CD4-positive, alpha-beta T cell treated with Interleukin-15 for 1 hour (primary cell): ENCODE measurements at regions not wholly inside any gene's neighbourhood (a gene's known extent, or its start where the extent isn't known, plus 50 kb on each side); places are given as distances from the start of the nearest gene placed in this dataset.
"Not testable (repeated sequence)": the region's sequence is repeated elsewhere in the genome, so short reads cannot be mapped to it uniquely, and the experiment has no call there.

Experiments used
- DNase-seq: peaks from one replicate; pipeline ENCODE4 v3.0.0-alpha.2; 2020

- peak; percentile 38 for DNase-seq
These were observed 102.8 kb upstream of the SGK1 start for GRCh38 chr6:134420614-134421181.

DNA sequence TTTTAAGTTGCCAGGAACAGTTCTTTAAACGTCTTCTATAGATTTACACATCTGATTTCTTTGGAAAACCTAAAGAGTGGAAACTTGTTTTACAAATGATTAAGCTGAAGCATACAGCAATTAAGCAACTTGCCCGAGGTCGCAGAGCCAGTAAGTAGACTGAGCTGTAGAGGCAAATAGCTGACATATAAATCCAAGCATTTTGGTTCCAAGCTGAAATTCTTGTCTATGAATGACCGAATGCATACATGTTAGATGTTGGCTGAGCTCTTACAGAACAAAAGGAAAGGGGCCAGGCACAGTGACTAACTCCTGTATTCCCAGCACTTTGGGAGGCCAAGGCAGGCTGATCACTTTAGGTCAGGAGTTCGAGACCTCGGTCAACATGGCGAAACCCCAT is 101.8 kb upstream of the SGK1 start:
- no peak for DNase-seq

DNA sequence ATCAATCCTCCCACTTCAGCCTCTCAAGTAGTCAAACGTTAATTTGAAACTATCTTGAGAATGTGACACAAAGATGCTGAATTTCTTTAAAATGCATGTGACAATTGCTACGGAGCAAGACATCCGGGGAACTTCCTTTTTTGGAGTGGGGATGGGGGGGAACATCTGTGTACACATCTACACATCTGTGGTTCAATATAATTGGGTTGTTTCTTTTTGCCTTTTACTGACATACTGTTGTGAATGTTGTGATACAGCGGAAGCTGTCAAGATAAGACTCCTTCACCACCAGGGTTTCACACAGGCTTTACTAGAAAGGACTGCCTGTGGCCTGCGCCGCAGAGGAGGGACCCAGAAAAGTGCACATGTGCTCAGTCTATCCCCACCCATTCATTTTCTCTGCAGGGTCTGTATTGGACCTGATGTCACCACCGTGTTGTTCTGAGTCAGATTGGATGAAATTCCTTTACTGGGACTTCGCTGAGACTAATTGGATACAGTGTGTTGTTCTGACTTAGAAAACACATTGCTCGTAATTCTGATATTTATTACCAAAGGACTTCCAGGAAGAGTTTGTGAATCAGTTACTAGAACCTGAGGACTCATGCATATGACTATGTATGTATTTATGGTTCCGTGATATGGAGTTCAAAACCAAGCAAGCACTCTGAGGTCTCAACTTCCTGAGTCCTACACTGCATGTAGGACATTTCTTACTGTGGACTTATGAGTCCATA is 98.7 kb upstream of the SGK1 start:
- DNase-seq: no peak

GRCh38 chr6:134415656-134416055 is 97.7 kb upstream of the SGK1 start:
- no peak for DNase-seq

DNA sequence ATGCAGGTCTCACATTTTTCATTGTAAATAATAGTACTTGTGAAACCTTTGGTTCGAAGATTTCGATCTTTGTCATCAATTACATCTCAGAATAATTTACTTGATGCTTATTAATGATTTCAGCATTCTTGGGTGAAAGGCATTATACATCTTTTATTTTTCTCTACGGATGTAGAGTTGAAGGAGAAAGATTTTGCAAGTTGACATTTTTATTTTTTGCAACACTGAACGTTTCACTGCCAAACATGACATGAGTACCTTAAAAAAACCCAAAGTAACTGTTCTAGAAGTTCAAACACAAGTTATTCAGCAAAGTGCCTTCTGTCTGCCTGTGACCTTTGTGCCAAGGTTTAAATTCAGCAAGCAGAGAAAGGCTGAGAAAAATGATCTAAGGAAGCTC is 97.3 kb upstream of the SGK1 start:
- DNase-seq: no peak

- DNase-seq: no peak
These were observed 96.9 kb upstream of the SGK1 start for GRCh38 chr6:134414793-134415192.

- DNase-seq: peak; percentile 38
These were observed 95.3 kb upstream of the SGK1 start for GRCh38 chr6:134413241-134413643.

DNA sequence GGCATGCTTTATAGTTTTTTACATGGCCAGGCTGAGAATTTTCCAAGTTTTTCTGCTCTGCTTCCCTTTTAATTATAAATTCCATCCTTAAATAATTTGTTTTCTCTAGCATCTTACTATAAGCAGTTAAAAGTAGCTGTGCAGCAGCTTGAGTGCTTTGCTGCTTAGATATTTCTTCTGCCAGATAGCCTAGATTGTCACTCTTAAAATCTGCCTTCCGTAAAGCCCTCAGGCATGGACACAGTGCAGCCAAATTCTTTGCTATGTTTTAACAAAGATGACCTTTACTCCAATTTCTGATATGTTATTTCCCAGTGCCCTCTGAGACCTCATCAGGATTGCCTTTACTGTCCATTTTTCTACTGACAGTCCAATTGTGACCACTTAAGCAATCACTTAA is 92.6 kb upstream of the SGK1 start:
- DNase-seq: no peak

DNA sequence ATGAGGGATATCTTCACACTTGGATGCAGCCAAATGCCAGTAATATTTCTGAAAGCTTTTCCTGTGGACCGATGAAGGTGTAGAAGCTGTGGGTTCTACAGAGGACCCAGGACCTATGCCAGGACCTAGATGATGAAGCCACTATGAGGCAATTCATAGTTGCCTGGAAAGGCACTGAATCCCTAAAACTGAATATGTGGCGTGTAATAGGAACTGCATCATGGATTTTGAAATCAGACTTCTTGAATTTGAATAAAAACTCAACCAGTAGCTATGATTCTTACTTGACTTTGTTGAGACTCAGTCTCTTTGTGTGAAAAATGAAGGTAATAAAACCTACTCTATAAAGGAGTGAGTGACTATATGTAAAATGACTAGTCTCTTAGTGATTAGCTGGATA is 89.9 kb upstream of the SGK1 start:
- DNase-seq: no peak

DNA sequence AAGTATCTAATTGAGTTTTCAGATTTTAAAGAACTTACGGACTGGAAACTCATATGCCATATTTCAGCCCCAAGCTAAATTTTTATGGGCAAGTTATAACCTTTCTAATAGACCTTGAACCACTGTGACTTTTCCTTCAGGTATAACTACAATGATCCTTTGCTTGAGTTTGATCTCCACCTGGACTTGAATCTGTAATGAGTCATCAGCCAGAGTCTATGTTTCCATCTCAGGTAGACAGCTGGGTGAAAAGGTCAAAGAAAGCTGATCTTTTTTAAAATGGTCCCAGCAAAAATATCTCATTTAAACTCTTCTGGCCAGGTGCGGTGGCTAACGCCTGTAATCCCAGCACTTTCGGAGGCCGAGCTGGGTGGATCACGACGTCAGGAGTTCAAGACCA is 88.4 kb upstream of the SGK1 start:
- no peak for DNase-seq

DNA sequence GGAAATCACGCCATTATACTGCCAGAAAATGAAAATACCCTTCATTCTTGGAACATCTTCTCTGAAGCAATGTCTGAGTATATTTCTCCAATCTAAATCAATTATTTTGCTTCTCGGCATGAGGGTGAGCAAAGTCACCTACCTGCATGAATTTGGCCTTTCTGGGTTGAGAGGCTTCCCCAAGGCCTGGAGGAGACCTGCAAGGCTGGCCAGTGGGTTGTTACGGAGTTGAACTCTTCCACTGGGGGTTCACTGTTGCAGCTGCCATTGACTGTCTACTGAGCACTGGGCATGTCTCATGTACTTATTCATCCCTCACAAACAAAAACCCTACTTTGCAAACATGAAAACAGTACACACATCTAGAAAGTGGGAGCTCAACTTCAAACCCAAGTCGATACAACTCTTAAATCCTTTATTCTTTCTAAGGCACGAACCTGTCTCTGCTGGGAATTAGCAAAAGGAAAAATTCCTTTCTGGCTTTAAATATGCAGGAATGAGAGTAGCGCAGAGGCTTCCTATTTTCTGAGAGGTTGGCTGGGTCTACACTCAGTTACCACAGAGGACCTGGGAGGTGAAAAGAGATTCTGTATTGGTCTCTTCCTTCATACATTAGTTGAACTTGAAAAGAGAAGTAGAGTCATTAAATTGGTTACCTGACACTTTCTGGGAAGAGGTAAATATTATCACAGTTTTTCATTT is 87.6 kb upstream of the SGK1 start:
- DNase-seq: no peak

DNA sequence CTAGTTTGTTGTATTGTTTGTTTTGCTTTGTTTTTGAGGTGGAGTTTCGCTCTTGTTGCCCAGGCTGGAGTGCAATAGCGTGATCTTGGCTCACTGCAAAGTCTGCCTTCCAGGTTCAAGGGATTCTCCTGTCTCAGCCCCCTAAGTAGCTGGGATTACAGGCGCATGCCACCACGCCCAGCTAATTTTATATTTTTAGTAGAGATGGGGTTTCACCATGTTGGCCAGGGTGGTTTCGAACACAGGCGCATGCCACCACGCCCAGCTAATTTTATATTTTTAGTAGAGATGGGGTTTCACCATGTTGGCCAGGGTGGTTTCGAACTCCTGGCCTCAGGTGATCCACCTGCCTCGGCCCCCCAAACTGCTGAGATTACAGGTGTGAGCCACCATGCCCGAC is 85.4 kb upstream of the SGK1 start:
- not testable (repeated sequence) for DNase-seq

DNA sequence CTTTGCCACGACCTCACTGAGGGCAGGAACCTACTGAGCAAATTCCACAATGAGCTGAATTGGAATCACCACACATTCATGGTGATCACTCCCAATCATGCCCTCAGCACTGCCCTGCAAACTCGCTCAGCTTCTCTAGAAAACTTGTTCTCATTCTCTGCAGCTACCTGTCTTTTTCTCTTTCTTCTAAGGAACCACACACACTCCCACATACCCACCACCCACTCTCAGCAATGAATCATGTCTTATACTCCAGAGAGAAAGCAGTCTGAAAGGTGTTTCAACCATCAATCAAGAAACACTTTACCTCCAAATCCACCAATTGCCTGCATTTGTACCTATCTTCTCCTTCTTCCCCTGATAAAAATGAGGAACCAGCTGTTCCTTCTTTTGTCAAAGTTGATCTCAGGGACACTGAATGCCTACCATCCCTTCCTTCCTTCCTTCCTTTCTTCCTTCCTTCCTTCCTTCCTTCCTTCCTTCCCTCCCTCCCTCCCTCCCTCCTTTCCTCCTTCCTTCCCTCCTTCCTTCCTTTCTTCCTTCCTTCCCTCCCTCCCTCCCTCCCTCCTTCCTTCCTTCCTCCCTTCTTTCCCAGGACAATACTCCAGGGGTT is 84.6 kb upstream of the SGK1 start:
- DNase-seq: no peak

- DNase-seq: no peak
These were observed 83.0 kb upstream of the SGK1 start for GRCh38 chr6:134400941-134401340.

- peak; percentile 62 for DNase-seq
These were observed 80.5 kb upstream of the SGK1 start for GRCh38 chr6:134398453-134398852.

GRCh38 chr6:134397676-134398075 is 79.8 kb upstream of the SGK1 start:
- DNase-seq: no peak

DNA sequence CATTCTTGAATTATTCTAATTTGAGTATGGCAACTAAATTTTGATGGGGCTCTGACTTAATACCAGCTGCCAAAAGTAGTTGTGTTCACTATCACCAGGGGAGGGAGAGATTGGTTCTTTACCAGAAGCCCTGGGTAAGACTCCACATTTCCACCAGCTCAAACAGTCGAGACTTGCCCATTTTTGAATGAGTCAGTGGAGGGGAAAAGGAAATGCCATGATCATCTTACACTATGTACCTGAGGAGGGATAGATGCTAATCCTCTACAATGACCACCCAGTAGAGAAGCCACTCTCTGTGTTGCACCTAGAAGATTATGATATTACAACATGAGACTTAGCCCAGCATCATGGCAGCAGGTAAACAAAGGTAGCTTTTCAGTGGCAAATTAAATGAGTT is 77.0 kb upstream of the SGK1 start:
- no peak for DNase-seq

DNA sequence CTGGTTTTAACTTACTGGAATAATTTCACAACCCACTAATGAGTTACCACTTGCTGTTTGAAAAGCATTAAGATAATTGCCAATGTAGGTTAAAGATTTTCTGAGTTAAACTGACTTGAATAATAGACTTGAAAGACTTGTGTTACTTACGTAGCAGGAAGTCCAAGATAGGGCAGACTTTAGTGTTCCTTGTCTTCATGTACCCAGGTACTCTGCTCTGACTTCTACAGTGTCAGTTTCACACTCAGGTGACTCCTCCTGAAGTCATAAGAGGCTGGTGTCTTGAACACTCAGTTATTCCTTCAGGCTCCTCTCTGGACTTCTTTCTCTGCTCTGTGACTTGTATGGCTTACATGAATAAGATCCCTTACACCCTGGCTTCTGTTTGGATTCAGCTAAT is 76.3 kb upstream of the SGK1 start:
- DNase-seq: no peak

DNA sequence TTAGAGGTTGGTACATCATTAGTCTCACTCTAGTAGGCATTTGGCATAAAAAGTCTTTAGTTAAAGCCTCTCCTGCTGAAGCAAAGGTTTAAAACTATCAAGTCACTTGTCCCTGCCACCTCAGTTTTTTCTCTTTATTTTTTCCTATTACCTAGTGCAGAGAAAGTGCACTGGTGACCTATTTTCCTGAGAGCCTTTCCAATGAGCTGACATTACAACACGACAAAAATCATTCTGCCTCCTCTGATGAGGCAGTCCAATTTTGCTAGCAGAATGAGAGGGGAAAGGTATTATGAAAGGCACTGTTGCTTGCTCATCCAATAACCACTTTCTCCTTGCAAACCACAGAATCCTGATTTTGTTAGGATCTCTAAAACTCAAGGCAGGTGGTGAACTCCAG is 73.3 kb upstream of the SGK1 start:
- no peak for DNase-seq

GRCh38 chr6:134389658-134390057 is 71.7 kb upstream of the SGK1 start:
- DNase-seq: no peak

GRCh38 chr6:134389129-134389528 is 71.2 kb upstream of the SGK1 start:
- DNase-seq: peak; percentile 62

DNA sequence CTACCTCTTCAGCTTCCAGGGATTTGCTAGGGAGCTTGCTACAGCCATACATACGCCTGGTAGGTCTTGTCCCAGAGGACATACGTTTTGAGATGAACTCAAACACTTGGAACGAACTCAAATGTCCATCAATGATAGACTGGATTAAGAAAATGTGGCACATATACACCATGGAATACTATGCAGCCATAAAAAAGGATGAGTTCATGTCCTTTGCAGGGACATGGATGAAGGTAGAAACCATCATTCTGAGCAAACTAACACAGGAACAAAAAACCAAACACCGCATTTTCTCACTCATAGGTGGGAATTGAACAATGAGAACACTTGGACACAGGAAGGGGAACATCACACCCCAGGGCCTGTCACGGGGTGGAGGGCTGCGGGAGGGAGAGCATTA is 68.6 kb upstream of the SGK1 start:
- DNase-seq: not testable (repeated sequence)

GRCh38 chr6:134381959-134382358 is 64.0 kb upstream of the SGK1 start:
- no peak for DNase-seq

GRCh38 chr6:134379599-134379998 is 61.7 kb upstream of the SGK1 start:
- no peak for DNase-seq
